ENCODE measurements at regions not wholly inside any gene's neighbourhood (a gene's known extent, or its start where the extent isn't known, plus 50 kb on each side); places are given as distances from the start of the nearest gene placed in this dataset.
"Not testable (repeated sequence)": the region's sequence is repeated elsewhere in the genome, so short reads cannot be mapped to it uniquely, and the experiment has no call there.

GRCh38 chr6:11900662-11901598, 111.2 kb upstream of the HIVEP1 start:
- no peak for FAIRE-seq
- TF ChIP-seq POLR2A (IDR thresholded peaks at IDR 0.05; ENCODE audit: low read depth, low read length), result no peak
- no peak for TF ChIP-seq TAF1 (IDR thresholded peaks at IDR 0.05; ENCODE audit: borderline replicate concordance, low read depth, low read length)
- no peak for TF ChIP-seq POLR2AphosphoS5 (IDR thresholded peaks at IDR 0.05; ENCODE audit: low read depth, low read length)
- no peak for DNase-seq (ENCODE audit: insufficient read length)

- no peak for TF ChIP-seq POLR2AphosphoS5 (IDR thresholded peaks at IDR 0.05; ENCODE audit: low read depth, low read length)
- no peak for TF ChIP-seq TAF1 (IDR thresholded peaks at IDR 0.05; ENCODE audit: borderline replicate concordance, low read depth, low read length)
- TF ChIP-seq POLR2A (IDR thresholded peaks at IDR 0.05; ENCODE audit: low read depth, low read length), result no peak
- no peak for DNase-seq (ENCODE audit: insufficient read length)
- FAIRE-seq, result no peak
These were observed 112.5 kb upstream of the HIVEP1 start for GRCh38 chr6:11899645-11900044.

- DNase-seq (ENCODE audit: insufficient read length) (no peak), FAIRE-seq (no peak)
- TF ChIP-seq TAF1 (IDR thresholded peaks at IDR 0.05; ENCODE audit: borderline replicate concordance, low read depth, low read length) (no peak), POLR2AphosphoS5 (IDR thresholded peaks at IDR 0.05; ENCODE audit: low read depth, low read length) (no peak), POLR2A (IDR thresholded peaks at IDR 0.05; ENCODE audit: low read depth, low read length) (no peak)
These were observed 115.6 kb upstream of the ADTRP start for GRCh38 chr6:11894212-11894611.

GRCh38 chr6:11891547-11891946, 112.9 kb upstream of the ADTRP start:
- no peak for DNase-seq (ENCODE audit: insufficient read length)
- TF ChIP-seq POLR2AphosphoS5 (IDR thresholded peaks at IDR 0.05; ENCODE audit: low read depth, low read length), result no peak
- no peak for TF ChIP-seq TAF1 (IDR thresholded peaks at IDR 0.05; ENCODE audit: borderline replicate concordance, low read depth, low read length)
- TF ChIP-seq POLR2A (IDR thresholded peaks at IDR 0.05; ENCODE audit: low read depth, low read length), result no peak
- FAIRE-seq, result no peak

- no peak for FAIRE-seq
- no peak for TF ChIP-seq POLR2A (IDR thresholded peaks at IDR 0.05; ENCODE audit: low read depth, low read length)
- TF ChIP-seq POLR2AphosphoS5 (IDR thresholded peaks at IDR 0.05; ENCODE audit: low read depth, low read length), result no peak
- no peak for TF ChIP-seq TAF1 (IDR thresholded peaks at IDR 0.05; ENCODE audit: borderline replicate concordance, low read depth, low read length)
- no peak for DNase-seq (ENCODE audit: insufficient read length)
These were observed 112.2 kb upstream of the ADTRP start for GRCh38 chr6:11890849-11891248.

GRCh38 chr6:11890209-11890608, 111.6 kb upstream of the ADTRP start:
- TF ChIP-seq POLR2AphosphoS5 (IDR thresholded peaks at IDR 0.05; ENCODE audit: low read depth, low read length) (no peak), POLR2A (IDR thresholded peaks at IDR 0.05; ENCODE audit: low read depth, low read length) (no peak), TAF1 (IDR thresholded peaks at IDR 0.05; ENCODE audit: borderline replicate concordance, low read depth, low read length) (no peak)
- no peak for DNase-seq (ENCODE audit: insufficient read length)
- no peak for FAIRE-seq

- no peak for FAIRE-seq
- no peak for TF ChIP-seq POLR2AphosphoS5 (IDR thresholded peaks at IDR 0.05; ENCODE audit: low read depth, low read length)
- no peak for TF ChIP-seq POLR2A (IDR thresholded peaks at IDR 0.05; ENCODE audit: low read depth, low read length)
- TF ChIP-seq TAF1 (IDR thresholded peaks at IDR 0.05; ENCODE audit: borderline replicate concordance, low read depth, low read length), result no peak
These were observed 111.0 kb upstream of the ADTRP start for GRCh38 chr6:11889572-11889971.

GRCh38 chr6:11888727-11889126, 110.1 kb upstream of the ADTRP start:
- no peak for FAIRE-seq
- no peak for DNase-seq (ENCODE audit: insufficient read length)
- TF ChIP-seq TAF1 (IDR thresholded peaks at IDR 0.05; ENCODE audit: borderline replicate concordance, low read depth, low read length) (no peak), POLR2AphosphoS5 (IDR thresholded peaks at IDR 0.05; ENCODE audit: low read depth, low read length) (no peak), POLR2A (IDR thresholded peaks at IDR 0.05; ENCODE audit: low read depth, low read length) (no peak)

More at GRCh38 chr6:11889572-11889971, 111.0 kb upstream of the ADTRP start:
- DNase-seq (ENCODE audit: insufficient read length), result no peak

GRCh38 chr6:11885159-11885558, 106.6 kb upstream of the ADTRP start:
- no peak for DNase-seq (ENCODE audit: insufficient read length)
- FAIRE-seq, result no peak
- TF ChIP-seq TAF1 (IDR thresholded peaks at IDR 0.05; ENCODE audit: borderline replicate concordance, low read depth, low read length) (no peak), POLR2A (IDR thresholded peaks at IDR 0.05; ENCODE audit: low read depth, low read length) (no peak), POLR2AphosphoS5 (IDR thresholded peaks at IDR 0.05; ENCODE audit: low read depth, low read length) (no peak)

GRCh38 chr6:11883471-11883870, 104.9 kb upstream of the ADTRP start:
- not testable (repeated sequence) for FAIRE-seq; DNase-seq (ENCODE audit: insufficient read length)

- not testable (repeated sequence) for FAIRE-seq; DNase-seq (ENCODE audit: insufficient read length)
These were observed 101.6 kb upstream of the ADTRP start for GRCh38 chr6:11880156-11880555.

- no peak for TF ChIP-seq TAF1 (IDR thresholded peaks at IDR 0.05; ENCODE audit: borderline replicate concordance, low read depth, low read length)
- no peak for TF ChIP-seq POLR2AphosphoS5 (IDR thresholded peaks at IDR 0.05; ENCODE audit: low read depth, low read length)
- no peak for TF ChIP-seq POLR2A (IDR thresholded peaks at IDR 0.05; ENCODE audit: low read depth, low read length)
- DNase-seq (ENCODE audit: insufficient read length), result no peak
- peak; percentile 30 for FAIRE-seq
These were observed 100.1 kb upstream of the ADTRP start for GRCh38 chr6:11878735-11879134.
